Thymus (tissue), 11 donors: ENCODE measurements at regions not wholly inside any gene's neighbourhood (a gene's known extent, or its start where the extent isn't known, plus 50 kb on each side); places are given as distances from the start of the nearest gene placed in this dataset.
"Not testable (repeated sequence)": the region's sequence is repeated elsewhere in the genome, so short reads cannot be mapped to it uniquely, and the experiment has no call there.

Experiments
- DNase-seq, 9 donors: peaks; one replicate each; pipeline ENCODE4 v3.0.0-alpha.2; 2013; ENCODE audit warnings: low spot score in 9 of 9, low read depth in 6 of 9, missing footprints in 1 of 9
- H3K27ac ChIP-seq, 2 donors: one replicate each; pipeline ENCODE4 v1.5.1; 2013; ENCODE audit warnings: control low read depth in 1 of 2, low read depth in 1 of 2, low read length in 1 of 2, mild to moderate bottlenecking in 1 of 2, moderate library complexity in 1 of 2
- H3K27me3 ChIP-seq, 2 donors: one replicate each; pipeline ENCODE4 v1.5.1; 2013; ENCODE audit warnings: low read length in 1 of 2; ENCODE audit not compliant: control insufficient read depth in 2 of 2, insufficient read depth in 1 of 2
- H3K36me3 ChIP-seq, 2 donors: one replicate each; pipeline ENCODE4 v1.5.1; 2013; ENCODE audit warnings: low read length in 1 of 2, mild to moderate bottlenecking in 1 of 2, moderate library complexity in 1 of 2; ENCODE audit not compliant: control insufficient read depth in 2 of 2, insufficient read depth in 2 of 2
- H3K4me1 ChIP-seq, 2 donors: one replicate each; pipeline ENCODE4 v1.5.1; 2013; ENCODE audit warnings: low read length in 2 of 2; ENCODE audit not compliant: control insufficient read depth in 2 of 2, insufficient read depth in 2 of 2
- H3K4me3 ChIP-seq, 2 donors: one replicate each; pipeline ENCODE4 v1.5.1; 2013; ENCODE audit warnings: low read length in 2 of 2, control low read depth in 1 of 2, mild to moderate bottlenecking in 1 of 2
- H3K9me3 ChIP-seq, 2 donors: one replicate each; pipeline ENCODE4 v1.5.1; 2013; ENCODE audit warnings: low read length in 1 of 2, mild to moderate bottlenecking in 1 of 2; ENCODE audit not compliant: control insufficient read depth in 2 of 2, insufficient read depth in 1 of 2
- WGBS: extraction: QIAGEN DNeasy Blood & Tissue Kit; methylation state at CpG from one replicate; pipeline ENCODE4 v1.1.7; 2013; 5-methylcytosine and 5-hydroxymethylcytosine counted together
- donor health status: healthy.

GRCh38 chr15:79635897-79636561, 203.9 kb downstream of the MINAR1 start:
- no peaks in the 10 kb centered on the region for H3K9me3 ChIP-seq
- no peaks in the 10 kb centered on the region for H3K27me3 ChIP-seq
- no peak for DNase-seq
- WGBS = 71% methylated on average over 3 of the region's 3 CpGs
- no peak overlapping the region for H3K27ac ChIP-seq
- H3K36me3 ChIP-seq = no peaks in the 10 kb centered on the region
- H3K4me1 ChIP-seq = no peaks in the 10 kb centered on the region
- no peak overlapping the region for H3K4me3 ChIP-seq

- H3K4me3 ChIP-seq = no peak overlapping the region
- 84% methylated on average over 3 of the region's 3 CpGs for WGBS
- no peaks in the 10 kb centered on the region for H3K36me3 ChIP-seq
- H3K27ac ChIP-seq = no peak overlapping the region
- no peaks in the 10 kb centered on the region for H3K9me3 ChIP-seq
- no peaks in the 10 kb centered on the region for H3K4me1 ChIP-seq
- no peak for DNase-seq
- H3K27me3 ChIP-seq = no peaks in the 10 kb centered on the region
These were observed 208.1 kb downstream of the MINAR1 start for GRCh38 chr15:79640206-79640605.

- no peaks in the 10 kb centered on the region for H3K4me1 ChIP-seq
- no peak overlapping the region for H3K4me3 ChIP-seq
- no peaks in the 10 kb centered on the region for H3K36me3 ChIP-seq
- DNase-seq = no peak
- no peaks in the 10 kb centered on the region for H3K9me3 ChIP-seq
- H3K27me3 ChIP-seq = no peaks in the 10 kb centered on the region
- no peak overlapping the region for H3K27ac ChIP-seq
These were observed 209.7 kb downstream of the MINAR1 start for GRCh38 chr15:79641841-79642240.

- Histone ChIP-seq H3K27me3 (no peaks in the 10 kb centered on the region), H3K4me3 (no peak overlapping the region), H3K36me3 (no peaks in the 10 kb centered on the region)
These were observed 211.3 kb downstream of the MINAR1 start for GRCh38 chr15:79643393-79643792.

GRCh38 chr15:79644091-79644490, 212.0 kb downstream of the MINAR1 start:
- Histone ChIP-seq H3K36me3 (no peaks in the 10 kb centered on the region), H3K27me3 (no peaks in the 10 kb centered on the region), H3K27ac (no peak overlapping the region), H3K4me3 (no peak overlapping the region), H3K4me1 (no peaks in the 10 kb centered on the region), H3K9me3 (no peaks in the 10 kb centered on the region)
- DNase-seq = no peak
- WGBS = 54% methylated on average over 2 of the region's 2 CpGs

More at GRCh38 chr15:79643393-79643792, 211.3 kb downstream of the MINAR1 start:
- Histone ChIP-seq H3K4me1 (no peaks in the 10 kb centered on the region), H3K27ac (no peak overlapping the region), H3K9me3 (no peaks in the 10 kb centered on the region)
- no peak for DNase-seq

DNA sequence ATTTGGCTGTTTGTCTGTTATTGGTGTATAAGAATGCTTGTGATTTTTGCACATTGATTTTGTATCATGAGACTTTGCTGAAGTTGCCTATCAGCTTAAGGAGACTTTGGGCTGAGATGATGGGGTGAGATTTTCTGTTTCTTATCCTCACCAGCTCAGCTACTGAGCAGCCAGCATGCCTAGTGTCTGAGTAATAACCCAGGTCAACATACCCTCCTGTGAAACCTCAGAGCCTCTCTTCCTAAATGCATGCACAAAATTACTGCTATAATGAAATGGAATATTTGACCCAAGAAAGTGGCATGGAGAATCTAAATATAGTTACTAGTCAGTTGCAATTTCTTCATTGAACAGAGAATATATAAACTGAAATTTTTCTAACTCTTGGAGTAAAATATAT, 220.8 kb downstream of the MINAR1 start:
- not testable (repeated sequence) for H3K27me3 ChIP-seq, H3K36me3 ChIP-seq, H3K27ac ChIP-seq, H3K4me3 ChIP-seq, H3K9me3 ChIP-seq, H3K4me1 ChIP-seq, DNase-seq

DNA sequence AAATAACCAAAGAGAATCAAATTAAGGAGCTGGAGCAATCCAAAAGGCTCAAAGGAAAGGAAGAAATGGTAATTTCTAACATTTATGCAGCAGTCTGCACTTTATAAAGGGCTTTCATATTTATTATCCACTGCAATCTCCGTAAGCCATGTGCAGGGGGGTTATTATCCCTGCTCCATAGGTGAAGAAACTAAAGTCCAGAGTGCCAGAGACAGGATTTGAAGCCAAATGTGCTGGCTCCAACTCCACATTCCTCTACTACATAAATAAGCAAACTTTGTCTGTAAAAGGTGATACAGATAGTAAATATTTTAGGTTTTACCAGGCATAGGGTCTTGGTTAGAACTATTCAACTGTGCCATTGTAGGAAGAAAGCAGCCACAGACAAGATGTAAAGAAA, 221.4 kb downstream of the MINAR1 start:
- Histone ChIP-seq H3K4me1 (no peaks in the 10 kb centered on the region), H3K36me3 (no peaks in the 10 kb centered on the region), H3K27me3 (no peaks in the 10 kb centered on the region), H3K27ac (no peak overlapping the region), H3K4me3 (no peak overlapping the region), H3K9me3 (peaks cover 0 to 5% of the 10 kb centered on the region in 2 donors)
- WGBS = 64% methylated on average over 1 of the region's 1 CpG
- DNase-seq = no peak

DNA sequence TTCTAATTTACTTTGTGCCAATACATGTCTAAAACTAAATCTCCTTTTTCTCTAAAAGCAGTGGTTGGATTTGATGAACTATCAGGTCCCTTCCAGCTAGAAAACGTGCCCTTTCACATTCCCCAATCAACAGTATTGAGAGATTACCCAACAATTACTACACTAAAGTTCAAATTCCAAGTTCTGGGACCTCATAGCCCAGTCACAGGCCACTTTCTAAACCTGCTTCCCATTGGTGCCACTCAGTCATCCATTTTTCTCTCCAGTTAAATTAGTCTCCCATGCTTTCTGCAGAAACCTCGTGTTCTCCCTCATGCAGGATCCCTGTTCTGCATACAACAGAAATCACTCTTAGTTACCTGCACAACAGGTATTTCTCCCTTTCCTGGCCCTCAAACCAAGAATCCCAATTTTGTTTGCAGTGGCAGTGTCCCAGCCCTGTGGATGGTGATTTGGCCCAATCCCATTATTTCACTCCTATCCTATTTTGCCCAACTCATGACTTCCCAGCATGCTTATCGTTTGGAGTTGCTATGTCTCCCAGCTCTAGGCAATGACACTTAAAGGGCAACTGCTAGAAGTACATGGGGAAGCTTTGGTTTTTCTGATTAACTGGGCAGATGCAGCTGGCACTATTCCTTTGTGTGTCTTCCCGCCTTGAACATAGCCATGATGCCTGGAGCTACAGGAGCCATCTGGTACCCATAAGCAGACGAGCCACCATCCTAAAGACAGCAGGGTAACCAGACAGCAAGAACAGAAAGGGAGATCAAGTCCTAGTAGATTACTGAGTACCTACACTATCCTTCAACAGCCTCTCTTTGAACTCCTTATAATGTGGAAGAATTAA, 224.2 kb downstream of the MINAR1 start:
- H3K36me3 ChIP-seq = no peaks in the 10 kb centered on the region
- no peaks in the 10 kb centered on the region for H3K4me1 ChIP-seq
- peaks cover 0 to 5% of the 10 kb centered on the region in 2 donors for H3K9me3 ChIP-seq
- H3K27ac ChIP-seq = no peak overlapping the region
- no peaks in the 10 kb centered on the region for H3K27me3 ChIP-seq
- H3K4me3 ChIP-seq = no peak overlapping the region
- WGBS = 86% methylated on average over 5 of the region's 5 CpGs
- DNase-seq = no peak

DNA sequence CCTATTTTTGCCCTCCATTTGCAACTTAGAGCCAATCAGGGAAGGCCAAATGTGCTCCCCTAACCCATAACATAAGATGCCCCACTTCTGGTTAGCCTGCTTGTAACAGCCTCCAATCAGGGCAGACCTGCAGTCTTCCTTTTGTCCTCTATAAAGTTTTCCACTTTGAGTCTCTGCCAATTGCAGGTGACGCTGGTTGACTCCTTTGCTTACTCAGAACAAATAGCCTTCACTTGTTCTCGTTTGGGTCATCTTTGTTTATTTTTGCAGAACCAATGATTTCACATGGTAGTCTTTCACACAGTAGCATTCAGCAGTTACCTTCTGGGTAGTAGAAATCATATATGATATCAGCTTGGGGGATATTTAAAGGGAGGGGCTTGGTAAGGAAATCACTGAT, 225.6 kb downstream of the MINAR1 start:
- no peak for DNase-seq

More for the DNA sequence above, 225.6 kb downstream of the MINAR1 start:
- Histone ChIP-seq H3K4me1 (no peaks in the 10 kb centered on the region), H3K9me3 (peaks cover 0 to 5% of the 10 kb centered on the region in 2 donors), H3K4me3 (no peak overlapping the region), H3K27ac (no peak overlapping the region), H3K36me3 (no peaks in the 10 kb centered on the region), H3K27me3 (no peaks in the 10 kb centered on the region)
- 84% methylated on average over 2 of the region's 2 CpGs for WGBS
